DMS79 treated with DMSO at 0.1 percent for 48 hours (cell line): ENCODE measurements at regions not wholly inside any gene's neighbourhood (a gene's known extent, or its start where the extent isn't known, plus 50 kb on each side); places are given as distances from the start of the nearest gene placed in this dataset.

Experiments used
- DNase-seq: peaks from one replicate; lab custom pipeline; 2025; lab: John Stamatoyannopoulos, UW

GRCh38 chr2:43086451-43087221, 139.8 kb downstream of the ZFP36L2 start:
- no peak for DNase-seq

- DNase-seq = no peak
Observed at GRCh38 chr2:43085929-43086328, 140.5 kb downstream of the ZFP36L2 start.

GRCh38 chr2:43085505-43085904, 140.9 kb downstream of the ZFP36L2 start:
- DNase-seq = no peak

GRCh38 chr2:43084699-43085091, 141.7 kb downstream of the ZFP36L2 start:
- DNase-seq = no peak

GRCh38 chr2:43083710-43084698, 142.4 kb downstream of the ZFP36L2 start:
- no peak for DNase-seq

- DNase-seq = no peak
Observed at GRCh38 chr2:43082903-43083677, 143.3 kb downstream of the ZFP36L2 start.

GRCh38 chr2:43082111-43082894, 144.1 kb downstream of the ZFP36L2 start:
- no peak for DNase-seq

- no peak for DNase-seq
Observed at GRCh38 chr2:43081131-43081765, 145.2 kb downstream of the ZFP36L2 start.

- DNase-seq = no peak
Observed at GRCh38 chr2:43080571-43081021, 145.8 kb downstream of the ZFP36L2 start.

GRCh38 chr2:43078781-43079755, 147.3 kb downstream of the ZFP36L2 start:
- no peak for DNase-seq

GRCh38 chr2:43078301-43078700, 148.1 kb downstream of the ZFP36L2 start:
- no peak for DNase-seq

GRCh38 chr2:43077876-43078275, 148.5 kb downstream of the ZFP36L2 start:
- DNase-seq = no peak

- DNase-seq = no peak
Observed at GRCh38 chr2:43076676-43077075, 149.7 kb downstream of the ZFP36L2 start.

- no peak for DNase-seq
Observed at GRCh38 chr2:43075811-43076585, 150.4 kb downstream of the ZFP36L2 start.

- no peak for DNase-seq
Observed at GRCh38 chr2:43075054-43075593, 151.3 kb downstream of the ZFP36L2 start.

GRCh38 chr2:43074592-43075053, 151.8 kb downstream of the ZFP36L2 start:
- DNase-seq = no peak

- DNase-seq = no peak
Observed at GRCh38 chr2:43074052-43074451, 152.4 kb downstream of the ZFP36L2 start.

GRCh38 chr2:43073401-43073825, 153.0 kb downstream of the ZFP36L2 start:
- DNase-seq = no peak
